SU-DHL-6 (cell line): ENCODE measurements at regions not wholly inside any gene's neighbourhood (a gene's known extent, or its start where the extent isn't known, plus 50 kb on each side); places are given as distances from the start of the nearest gene placed in this dataset.

ENCODE experiments used
- CTCF ChIP-seq: fragments of 200-600 bp; sonication (generic); IDR thresholded peaks from one replicate; pipeline ENCODE4 v1.5.1; 2017; ENCODE audit warnings: antibody characterized with exemption, mild to moderate bottlenecking, low read length, moderate library complexity; ENCODE audit not compliant: insufficient read depth, poor library complexity, severe bottlenecking
- EZH2phosphoT487 ChIP-seq: fragments of 200-600 bp; sonication (generic), shearing (Covaris generic); conservative IDR thresholded peaks from 2 replicates; pipeline ENCODE4 v1.6.1; 2018; ENCODE audit warnings: mild to moderate bottlenecking, antibody characterized with exemption, low read length, moderate library complexity, mixed read lengths

- no peak for TF ChIP-seq CTCF
- TF ChIP-seq EZH2phosphoT487 = no peak
These were observed 278.0 kb downstream of the HLX start for GRCh38 chr1:221157026-221157761.
